ENCODE measurements at regions not wholly inside any gene's neighbourhood (a gene's known extent, or its start where the extent isn't known, plus 50 kb on each side); places are given as distances from the start of the nearest gene placed in this dataset.

- 54 to 65% (median 60%) methylated on average over 4 of the region's 4 CpGs for WGBS, 3 donors
- intact Hi-C loops (cut with DNase I): no loop called here
- no peaks in the 10 kb centered on the region for H3K9me3 ChIP-seq
- DNase-seq (no peak), ATAC-seq (no peak)
- no peak overlapping the region for H3K27ac ChIP-seq
- H3K4me1 ChIP-seq: no peaks in the 10 kb centered on the region
- no peaks in the 10 kb centered on the region for H3K36me3 ChIP-seq (ENCODE audit: insufficient read depth in 1 of 2, low read depth in 1 of 2)
- TF ChIP-seq CTCF (IDR thresholded peaks at IDR 0.05): no peak
- no peaks in the 10 kb centered on the region for H3K27me3 ChIP-seq (ENCODE audit: insufficient read depth in 3 of 3, low read length in 2 of 3)
- no peak overlapping the region for H3K4me3 ChIP-seq
Observed at GRCh38 chr3:117609330-117609729, 899.8 kb downstream of the TUSC7 start.

GRCh38 chr3:117610156-117610555 lies 900.6 kb downstream of the TUSC7 start:
- WGBS, 3 donors: 54 to 64% (median 57%) methylated on average over 4 of the region's 4 CpGs
- Histone ChIP-seq H3K4me1 (no peaks in the 10 kb centered on the region), H3K9me3 (no peaks in the 10 kb centered on the region), H3K27me3 (ENCODE audit: insufficient read depth in 3 of 3, low read length in 2 of 3) (no peaks in the 10 kb centered on the region), H3K36me3 (ENCODE audit: insufficient read depth in 1 of 2, low read depth in 1 of 2) (no peaks in the 10 kb centered on the region), H3K4me3 (no peak overlapping the region), H3K27ac (no peak overlapping the region)
- DNase-seq: no peak
- no peak for TF ChIP-seq CTCF (IDR thresholded peaks at IDR 0.05)
- no peak for ATAC-seq
- intact Hi-C loops (cut with DNase I): no loop called here

- TF ChIP-seq CTCF (IDR thresholded peaks at IDR 0.05): no peak
- H3K27me3 ChIP-seq (ENCODE audit: insufficient read depth in 3 of 3, low read length in 2 of 3): no peaks in the 10 kb centered on the region
- H3K27ac ChIP-seq: no peak overlapping the region
- no peak overlapping the region for H3K4me3 ChIP-seq
- intact Hi-C loops (cut with DNase I): no loop called here
- no peaks in the 10 kb centered on the region for H3K9me3 ChIP-seq
- no peaks in the 10 kb centered on the region for H3K4me1 ChIP-seq
- no peaks in the 10 kb centered on the region for H3K36me3 ChIP-seq (ENCODE audit: insufficient read depth in 1 of 2, low read depth in 1 of 2)
- DNase-seq (no peak), ATAC-seq (no peak)
- WGBS, 3 donors: 76 to 87% (median 85%) methylated on average over 2 of the region's 2 CpGs
Observed at GRCh38 chr3:117611211-117611610, 901.6 kb downstream of the TUSC7 start.

GRCh38 chr3:117616227-117616626 lies 906.6 kb downstream of the TUSC7 start:
- no peak for TF ChIP-seq CTCF (IDR thresholded peaks at IDR 0.05)
- H3K9me3 ChIP-seq: no peaks in the 10 kb centered on the region
- ATAC-seq (no peak), DNase-seq (no peak)
- H3K4me1 ChIP-seq: no peaks in the 10 kb centered on the region
- H3K27ac ChIP-seq: no peak overlapping the region
- intact Hi-C loops (cut with DNase I): no loop called here
- no peaks in the 10 kb centered on the region for H3K36me3 ChIP-seq (ENCODE audit: insufficient read depth in 1 of 2, low read depth in 1 of 2)
- no peak overlapping the region for H3K4me3 ChIP-seq
- no peaks in the 10 kb centered on the region for H3K27me3 ChIP-seq (ENCODE audit: insufficient read depth in 3 of 3, low read length in 2 of 3)
- WGBS, 3 donors: 91 to 96% (median 95%) methylated on average over 2 of the region's 2 CpGs

- Histone ChIP-seq H3K4me3 (no peak overlapping the region), H3K4me1 (no peaks in the 10 kb centered on the region)
- 87 to 94% (median 89%) methylated on average over 1 of the region's 1 CpG for WGBS, 3 donors
Observed at GRCh38 chr3:117617906-117618305, 908.3 kb downstream of the TUSC7 start.

More at GRCh38 chr3:117617906-117618305, 908.3 kb downstream of the TUSC7 start:
- no peak for TF ChIP-seq CTCF (IDR thresholded peaks at IDR 0.05)
- Histone ChIP-seq H3K27me3 (ENCODE audit: insufficient read depth in 3 of 3, low read length in 2 of 3) (no peaks in the 10 kb centered on the region), H3K27ac (no peak overlapping the region), H3K36me3 (ENCODE audit: insufficient read depth in 1 of 2, low read depth in 1 of 2) (no peaks in the 10 kb centered on the region), H3K9me3 (no peaks in the 10 kb centered on the region)
- intact Hi-C loops (cut with DNase I): no loop called here
- no peak for DNase-seq
- no peak for ATAC-seq
